Occipital lobe (tissue), 1 donor: ENCODE measurements at regions not wholly inside any gene's neighbourhood (a gene's known extent, or its start where the extent isn't known, plus 50 kb on each side); places are given as distances from the start of the nearest gene placed in this dataset.
"Not testable (repeated sequence)": the region's sequence is repeated elsewhere in the genome, so short reads cannot be mapped to it uniquely, and the experiment has no call there.

Experiments
- DNase-seq: peaks from one replicate; lab custom pipeline; 2025; lab: John Stamatoyannopoulos, UW

DNA sequence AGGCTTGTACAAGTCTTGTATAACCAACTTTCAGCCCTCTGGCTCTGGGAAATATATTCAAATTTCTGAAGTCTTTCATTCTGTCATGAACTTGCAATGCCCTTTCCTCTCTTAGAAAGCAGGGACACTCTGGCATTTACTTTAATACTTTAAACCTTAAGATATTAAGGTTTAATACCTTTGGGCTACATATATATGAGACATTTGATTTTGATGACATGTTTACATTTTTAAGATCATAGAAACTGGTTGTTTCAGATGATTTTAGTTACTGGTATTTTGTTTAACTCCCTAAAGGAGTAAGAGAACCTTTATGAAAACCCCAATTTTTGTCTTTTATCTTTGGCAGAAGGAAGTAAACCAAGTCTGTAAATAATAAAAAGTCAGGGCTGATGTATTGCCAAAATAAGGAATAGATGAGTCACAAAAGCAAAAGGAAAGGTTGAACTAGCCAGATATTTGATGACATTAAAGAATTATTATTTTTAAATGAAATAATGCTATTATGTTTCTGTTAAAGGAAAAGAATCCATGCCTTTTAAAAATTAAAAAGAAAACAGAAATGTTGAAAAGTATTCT is 579.0 kb upstream of the CBLB start:
- no peak for DNase-seq

DNA sequence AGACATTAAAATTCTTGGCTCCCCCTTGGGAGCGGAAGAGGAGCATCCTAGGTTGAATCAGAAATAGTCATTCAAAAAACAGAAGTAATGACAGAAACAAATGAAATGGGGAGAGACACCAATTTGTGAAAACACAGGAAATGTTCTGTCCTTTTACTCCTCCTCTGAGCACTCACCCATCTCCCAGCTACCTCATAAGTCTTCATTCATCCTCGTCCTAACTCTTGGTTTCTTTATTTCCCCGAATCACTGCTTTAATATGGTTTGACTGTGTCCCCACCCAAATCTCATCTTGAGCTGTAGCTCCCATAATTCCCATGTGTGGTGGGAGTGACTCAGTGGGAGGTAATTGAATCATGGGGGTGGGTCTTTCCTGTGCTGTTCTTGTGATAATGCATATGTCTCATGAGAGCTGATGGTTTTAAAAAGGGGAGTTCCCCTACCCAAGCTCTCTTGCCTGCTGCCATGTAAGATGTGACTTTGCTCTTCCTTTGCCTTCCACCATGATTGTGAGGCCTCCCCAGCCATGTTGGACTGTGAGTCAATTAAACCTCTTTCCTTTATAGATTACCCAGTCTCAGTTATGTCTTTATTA is 579.7 kb upstream of the CBLB start:
- not testable (repeated sequence) for DNase-seq

DNA sequence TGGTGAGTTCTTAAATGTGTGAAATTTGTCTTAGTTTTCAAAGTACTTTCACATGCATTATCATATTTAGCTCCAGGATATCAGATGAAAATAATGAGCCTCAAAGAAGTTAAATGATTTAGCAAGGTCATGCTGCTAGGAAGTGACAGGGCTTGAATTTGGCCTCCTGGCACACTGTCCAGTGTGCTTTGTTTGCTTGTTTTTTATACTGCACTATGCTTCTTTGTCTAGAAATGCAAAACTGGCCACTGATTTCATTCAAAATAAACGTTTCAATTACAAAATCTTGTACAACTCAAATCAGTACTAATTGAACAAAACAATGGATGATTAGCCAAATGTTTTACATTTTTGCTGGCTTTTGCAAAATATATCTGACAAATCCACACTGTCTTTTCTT is 583.3 kb upstream of the CBLB start:
- no peak for DNase-seq

DNA sequence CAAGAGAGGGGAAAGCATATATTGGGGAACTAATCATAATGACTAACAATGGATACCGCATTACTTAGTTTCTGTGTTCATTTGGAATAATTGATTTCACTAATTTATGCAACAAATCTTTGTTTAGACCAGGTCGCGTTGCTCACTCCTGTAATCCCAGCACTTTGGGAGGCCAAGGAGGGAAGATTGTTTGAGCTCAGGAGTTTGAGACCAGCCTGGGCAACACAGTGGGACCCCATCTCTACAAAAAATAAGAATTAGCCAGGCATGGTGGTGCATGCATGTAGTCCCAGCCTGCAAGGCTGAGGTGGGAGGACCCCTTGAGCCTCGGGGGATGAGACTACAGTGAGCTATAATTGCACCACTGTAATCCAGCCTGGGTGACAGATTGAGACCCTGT is 585.7 kb upstream of the CBLB start:
- no peak for DNase-seq

DNA sequence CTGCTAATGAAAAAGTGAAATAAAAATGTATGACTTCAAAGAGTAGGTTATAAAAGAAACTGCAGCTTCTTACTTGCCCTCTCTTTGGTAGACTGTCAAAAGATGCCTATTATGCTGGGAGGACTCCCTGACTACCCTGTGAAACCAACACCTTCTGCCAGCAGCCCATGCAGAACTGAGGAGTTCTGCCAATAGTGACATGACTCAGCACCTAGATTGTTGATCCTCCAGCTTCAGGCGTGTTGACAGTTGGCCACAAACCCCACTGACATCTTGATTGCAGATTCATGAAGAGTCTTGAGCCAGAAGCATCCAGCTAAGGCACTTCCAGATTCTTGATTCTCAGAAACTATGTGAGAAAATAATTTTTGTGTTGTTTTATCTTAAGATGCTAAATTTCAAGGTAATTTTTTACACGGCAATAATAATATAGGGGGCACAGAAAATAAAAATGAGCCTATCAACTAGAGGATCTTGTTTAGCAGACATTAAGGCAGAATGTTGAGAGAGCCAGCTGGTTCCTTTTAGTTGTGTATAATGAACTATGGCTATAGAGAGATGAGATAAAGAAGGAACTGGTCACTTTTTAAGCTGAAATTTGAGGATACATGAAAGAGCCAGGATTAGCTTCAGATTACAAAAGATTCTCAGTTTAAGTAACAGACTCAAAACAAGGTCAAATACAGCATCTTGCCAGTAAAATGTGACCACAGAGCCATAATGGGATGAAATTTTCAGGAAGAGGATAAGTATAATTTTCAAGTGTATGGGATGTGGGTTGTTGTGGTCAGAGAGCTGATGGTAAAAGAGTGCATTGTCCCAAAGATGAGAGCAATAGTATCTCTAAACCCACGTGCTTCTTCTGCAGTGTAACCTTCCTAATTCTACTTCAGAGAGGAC is 588.7 kb upstream of the CBLB start:
- DNase-seq: peak; percentile 14

DNA sequence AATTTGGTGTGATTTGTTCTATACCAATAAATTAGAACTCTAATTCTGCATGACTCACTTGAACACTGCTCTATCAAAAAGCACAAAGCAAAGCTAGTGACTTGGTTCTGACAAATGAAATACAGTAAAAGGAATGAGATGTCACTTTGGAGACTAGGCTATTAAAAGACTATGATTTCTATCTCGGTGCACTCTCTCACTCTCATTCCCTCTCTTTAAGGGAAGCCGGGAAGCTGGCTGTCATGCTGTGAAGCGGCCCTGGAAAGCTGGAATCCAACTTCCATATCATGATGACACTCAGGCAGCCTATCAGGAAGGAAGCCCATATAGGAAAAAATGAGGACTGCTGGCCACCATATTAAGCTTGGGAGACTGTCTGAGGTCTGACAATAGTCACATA is 590.1 kb upstream of the CBLB start:
- no peak for DNase-seq

DNA sequence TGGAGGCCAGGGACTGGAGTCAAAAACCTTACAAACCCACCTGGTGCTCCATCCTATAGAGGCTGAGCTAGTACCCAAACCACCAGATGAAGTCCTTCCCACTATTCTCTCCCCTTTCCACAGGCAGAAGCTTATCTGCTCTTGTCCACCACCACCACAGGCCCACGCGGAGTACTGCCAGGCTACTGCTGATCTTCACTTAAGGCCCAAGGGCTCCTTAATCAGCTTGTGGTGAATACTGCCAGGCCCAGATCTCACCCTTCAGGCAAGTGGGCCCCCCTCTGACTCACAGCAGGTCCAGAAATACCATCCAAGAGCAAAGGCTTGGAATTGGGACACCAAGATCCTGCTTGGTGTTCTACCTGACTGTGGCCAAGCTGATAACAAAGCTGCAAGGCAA is 598.1 kb upstream of the CBLB start:
- DNase-seq: no peak

DNA sequence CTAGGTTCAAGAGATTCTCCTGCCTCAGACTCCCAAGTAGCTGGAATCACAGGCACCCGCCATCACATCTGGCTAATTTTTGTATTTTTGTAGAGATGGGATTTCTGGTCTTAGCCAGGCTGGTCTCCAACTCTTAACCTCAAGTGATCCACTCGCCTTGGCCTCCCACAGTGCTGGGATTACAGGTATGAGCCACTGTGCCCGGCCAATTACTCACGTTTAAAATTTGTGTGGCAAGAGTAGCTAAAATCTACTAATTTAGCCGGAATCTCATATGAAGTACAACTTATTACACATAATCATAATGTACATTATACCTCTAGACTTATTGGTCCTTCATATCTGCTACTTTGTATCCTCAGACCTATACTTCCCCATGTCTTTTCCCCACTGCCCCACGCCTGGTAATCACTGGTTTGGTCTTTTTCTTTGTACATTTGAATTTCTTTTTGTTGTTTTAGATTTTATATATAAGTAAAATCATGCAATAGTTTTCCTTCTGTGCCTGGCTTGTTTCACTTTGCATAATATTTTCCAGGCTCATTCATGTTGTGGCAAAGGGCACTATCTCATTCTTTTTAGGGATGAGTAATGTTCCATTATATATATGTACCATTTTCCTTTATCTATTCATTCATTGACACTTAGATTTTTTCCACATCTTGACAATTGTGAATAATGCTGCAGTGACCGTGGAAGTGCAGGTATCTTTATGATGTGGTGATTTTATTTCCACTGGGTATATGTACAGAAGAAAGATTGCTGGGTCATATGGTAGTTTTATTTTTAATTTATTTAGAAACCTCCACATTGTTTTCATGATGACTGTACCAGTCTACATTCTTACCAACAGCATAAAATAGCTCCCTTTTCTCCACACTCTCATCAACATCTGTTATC is 605.0 kb upstream of the CBLB start:
- DNase-seq: no peak

DNA sequence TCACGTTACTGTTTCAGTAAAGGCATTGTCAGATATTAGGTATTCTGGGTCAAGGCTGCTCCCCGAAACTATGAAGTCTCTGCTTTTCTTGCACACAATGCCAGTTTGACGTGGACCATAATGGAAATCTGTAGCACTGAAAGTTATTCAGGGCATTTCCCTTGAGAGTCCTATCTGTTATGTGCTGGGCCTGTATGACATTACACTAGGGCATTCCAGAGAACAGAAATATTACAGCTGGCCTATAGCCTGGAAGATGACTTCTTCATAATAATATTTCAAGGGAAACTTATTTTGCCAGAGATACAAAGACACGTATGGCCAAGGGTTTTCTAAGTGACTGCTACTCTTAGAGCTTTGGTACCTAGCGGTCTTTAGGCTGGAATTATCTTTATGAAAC is 613.6 kb upstream of the CBLB start:
- no peak for DNase-seq

DNA sequence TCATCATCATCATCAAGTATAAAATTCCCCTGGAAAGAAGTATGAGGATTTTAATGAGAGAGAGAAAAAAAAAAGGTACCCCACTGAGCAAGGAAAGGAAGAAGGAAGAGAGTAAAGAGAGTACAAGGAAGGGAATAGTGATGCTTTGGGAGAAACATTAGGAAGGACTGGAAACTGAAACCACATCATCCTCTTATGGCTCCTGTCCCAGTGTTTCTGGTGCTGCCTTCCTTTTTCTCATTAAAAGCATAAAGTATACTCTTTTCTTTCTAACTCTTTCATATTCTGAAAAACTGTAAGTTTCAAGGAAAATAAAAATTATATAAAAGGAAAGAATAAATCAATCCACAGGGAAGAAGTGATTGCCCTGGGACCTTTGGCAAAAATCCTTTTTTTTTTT is 616.4 kb upstream of the CBLB start:
- DNase-seq: no peak

DNA sequence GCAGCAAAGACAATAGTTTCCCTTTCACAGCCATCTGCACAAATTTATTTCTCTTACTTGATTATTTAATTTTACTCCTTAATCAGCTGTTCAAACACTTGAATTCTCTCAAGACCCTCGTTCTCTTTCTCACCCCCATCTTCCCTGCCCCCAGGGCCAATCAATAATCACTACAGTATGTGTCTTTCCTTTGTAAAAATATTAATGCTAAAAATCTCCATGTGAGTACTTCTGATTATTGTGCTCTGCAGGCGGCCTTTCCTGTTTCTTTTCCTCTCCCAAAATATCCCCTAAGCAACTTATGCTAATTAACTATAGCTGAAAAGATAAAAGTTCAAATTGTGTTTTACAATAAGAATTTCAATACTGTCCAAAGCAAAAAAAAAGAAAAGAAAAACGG is 617.0 kb upstream of the CBLB start:
- no peak for DNase-seq

DNA sequence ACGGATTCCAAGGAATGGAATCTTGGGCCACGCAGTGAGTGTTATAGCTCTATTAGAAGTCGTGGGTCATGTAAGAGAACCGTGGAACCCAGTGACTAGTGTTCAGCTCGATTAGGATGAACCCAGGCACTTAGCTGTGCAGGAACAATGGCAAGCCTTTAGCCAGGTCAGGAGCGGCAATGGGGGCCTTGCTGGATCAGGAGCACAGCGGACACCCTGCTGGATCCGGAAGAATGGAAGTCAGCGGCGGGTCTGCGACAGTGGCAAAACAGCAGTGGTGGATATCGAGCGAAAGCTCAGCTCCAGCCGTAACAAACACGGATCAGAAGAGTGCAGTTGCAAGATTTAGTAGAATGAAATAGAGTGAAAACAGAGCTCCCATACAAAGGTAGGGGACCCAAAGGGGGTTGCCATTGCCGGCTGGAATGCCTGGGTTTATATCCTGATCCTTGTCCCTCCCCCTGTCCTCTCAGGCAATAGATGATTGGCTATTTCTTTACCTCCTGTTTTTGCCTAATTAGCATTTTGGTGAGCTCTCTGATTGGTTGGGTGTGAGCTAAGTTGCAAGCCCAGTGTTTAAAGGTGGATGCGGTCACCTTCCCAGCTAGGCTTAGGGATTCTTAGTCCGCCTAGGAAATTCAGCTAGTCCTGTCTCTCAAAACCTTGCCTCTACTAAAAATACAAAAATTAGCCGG is 618.3 kb upstream of the CBLB start:
- not testable (repeated sequence) for DNase-seq

DNA sequence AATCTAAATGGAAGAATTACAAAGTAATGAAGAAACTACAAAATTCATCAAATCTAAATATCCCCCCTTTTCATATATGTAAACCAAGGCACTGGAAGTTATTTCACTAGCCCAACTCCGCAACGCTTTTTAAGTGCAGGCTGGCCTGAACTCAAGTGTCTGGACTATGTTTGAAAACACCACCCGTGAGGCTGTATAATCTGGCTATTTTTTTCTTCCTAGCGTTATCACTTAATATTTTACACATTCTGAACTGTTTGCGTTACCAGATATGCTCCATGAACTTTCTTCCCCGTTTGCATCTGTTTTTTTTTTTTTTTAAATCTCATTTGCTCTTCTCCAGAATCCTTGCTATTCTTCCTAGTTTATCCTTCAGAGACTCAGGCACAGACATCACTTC is 619.5 kb upstream of the CBLB start:
- DNase-seq: no peak

DNA sequence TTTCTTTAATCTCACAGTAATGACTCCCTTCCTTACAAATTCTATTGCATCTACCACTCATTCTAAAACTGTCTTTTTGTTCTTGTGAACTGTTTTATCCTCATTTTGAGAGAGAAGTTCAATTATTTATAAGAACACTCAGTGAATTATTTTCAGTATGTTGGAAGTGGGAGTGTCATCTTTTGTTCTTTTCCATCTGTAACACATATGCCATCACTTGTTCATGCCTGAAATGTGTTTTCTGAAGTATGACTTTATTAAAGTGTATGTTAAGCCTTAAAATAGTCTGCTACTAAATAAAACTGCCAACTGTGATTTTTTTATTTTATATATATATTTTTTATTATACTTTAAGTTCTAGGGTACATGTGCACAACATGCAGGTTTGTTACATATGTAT is 623.0 kb upstream of the CBLB start:
- DNase-seq: no peak

DNA sequence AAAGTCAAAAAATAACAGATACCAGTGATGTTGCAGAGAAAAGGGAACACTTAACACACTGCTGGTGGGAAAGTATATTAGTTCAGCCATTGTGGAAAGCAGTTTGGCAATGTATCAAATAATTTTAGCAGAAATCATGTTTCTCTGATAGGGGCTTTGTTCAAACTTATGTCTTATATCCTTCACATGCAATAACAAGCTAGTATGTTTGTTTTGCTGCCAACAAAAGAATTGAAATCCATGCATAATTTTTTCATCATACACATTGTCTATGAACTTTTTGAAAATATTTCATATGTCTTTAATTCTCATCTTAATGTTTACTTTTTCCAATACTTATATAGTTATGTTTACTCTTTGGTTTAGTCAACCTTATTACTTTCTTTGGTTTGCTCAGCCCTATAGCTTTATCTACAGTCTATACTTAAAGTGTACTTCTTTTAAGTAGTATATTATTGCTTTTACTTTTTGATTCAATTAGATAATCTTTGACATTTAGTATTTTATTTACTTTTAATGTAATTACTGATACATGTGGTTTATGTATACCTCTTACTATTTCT is 639.6 kb upstream of the CBLB start:
- no peak for DNase-seq

DNA sequence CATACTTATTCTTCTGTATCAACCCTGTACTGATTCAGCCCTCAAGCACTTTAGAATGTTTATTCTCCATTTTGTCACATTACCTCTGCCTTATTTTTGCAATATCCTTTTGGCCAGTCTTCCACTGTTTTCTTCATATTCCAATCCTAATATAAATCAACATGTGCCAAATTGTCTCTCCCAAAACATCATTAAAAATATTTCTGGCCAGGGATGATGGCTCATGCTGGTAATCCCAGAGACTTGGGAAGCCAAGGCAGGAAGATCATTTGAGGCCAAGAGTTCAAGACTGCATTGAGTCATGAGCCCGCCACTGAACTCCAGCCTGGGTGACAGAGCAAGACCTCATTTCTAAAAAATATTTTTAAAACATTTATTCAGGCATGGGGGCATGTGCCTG is 641.4 kb upstream of the CBLB start:
- DNase-seq: no peak

DNA sequence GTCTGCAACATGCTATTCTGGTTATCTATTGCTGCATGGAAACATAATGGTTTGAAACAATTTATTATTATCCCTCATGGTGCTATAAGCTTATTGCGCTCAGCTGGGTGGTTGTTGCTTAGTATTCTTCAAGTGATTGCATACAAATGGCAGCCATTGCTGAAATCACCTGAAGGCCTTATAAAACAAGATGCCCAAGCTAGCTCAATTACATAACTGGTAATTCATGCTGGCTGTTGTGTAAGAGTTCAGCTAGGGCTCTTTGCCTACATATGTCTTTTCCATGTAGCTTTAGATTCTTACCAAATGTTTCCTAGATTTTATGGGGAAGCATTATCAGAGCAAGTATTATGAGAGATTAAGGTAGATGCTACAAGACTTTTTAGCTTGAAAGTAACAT is 644.0 kb upstream of the CBLB start:
- DNase-seq: no peak

DNA sequence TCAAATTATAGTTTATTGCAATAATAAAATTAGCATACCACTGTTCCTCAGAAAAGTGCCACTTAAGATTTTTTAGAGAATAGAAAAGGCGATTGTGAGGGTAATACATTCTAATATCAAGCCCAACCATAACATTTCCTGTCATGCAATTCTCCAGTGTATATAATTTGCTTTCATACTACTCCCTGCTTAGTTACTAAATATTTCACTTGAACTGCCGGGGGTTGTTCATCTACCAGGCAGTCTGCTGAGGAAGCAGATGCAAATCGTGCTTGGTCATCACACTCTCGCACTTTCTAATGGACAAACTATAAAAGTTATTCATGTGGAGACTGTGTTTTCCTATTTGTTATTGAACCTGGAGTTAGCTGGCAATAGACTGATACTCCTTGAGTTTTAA is 645.6 kb upstream of the CBLB start:
- DNase-seq: no peak

DNA sequence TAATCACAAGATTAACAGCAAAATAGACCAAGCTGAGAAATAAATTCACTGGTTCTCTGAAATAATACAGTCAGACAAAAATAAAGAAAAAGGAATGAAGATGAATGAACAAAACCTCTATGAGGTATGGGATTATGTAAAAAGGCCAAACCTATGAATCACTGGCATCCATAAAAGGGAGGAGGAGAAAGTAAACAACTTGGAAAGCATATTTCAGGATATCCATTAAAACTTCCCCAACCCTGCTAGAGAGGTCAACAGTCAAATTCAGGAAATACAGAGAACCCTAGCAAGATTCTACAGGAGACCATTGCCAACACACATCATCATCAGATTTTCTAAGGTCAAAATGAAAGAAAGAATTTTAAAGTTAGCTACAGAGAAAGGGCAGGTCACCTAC is 649.7 kb upstream of the CBLB start:
- no peak for DNase-seq

DNA sequence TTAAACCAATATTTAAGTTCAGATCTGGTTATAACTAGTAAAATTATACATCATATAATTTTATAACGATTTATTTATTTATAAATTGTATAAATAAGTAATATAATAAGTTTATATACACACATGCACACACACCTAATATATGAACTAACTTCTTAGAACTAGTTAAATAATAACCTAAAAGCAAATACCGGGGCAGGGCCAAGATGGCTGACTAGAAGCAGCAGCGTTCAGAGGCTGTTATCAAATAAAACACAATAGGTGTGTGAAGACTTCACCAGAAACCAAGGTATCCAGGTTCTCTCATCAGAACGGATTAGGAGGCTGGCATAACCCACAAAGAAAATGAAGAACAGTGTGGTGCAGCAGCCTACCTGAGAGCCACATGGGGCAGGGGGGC is 653.6 kb upstream of the CBLB start:
- DNase-seq: no peak

DNA sequence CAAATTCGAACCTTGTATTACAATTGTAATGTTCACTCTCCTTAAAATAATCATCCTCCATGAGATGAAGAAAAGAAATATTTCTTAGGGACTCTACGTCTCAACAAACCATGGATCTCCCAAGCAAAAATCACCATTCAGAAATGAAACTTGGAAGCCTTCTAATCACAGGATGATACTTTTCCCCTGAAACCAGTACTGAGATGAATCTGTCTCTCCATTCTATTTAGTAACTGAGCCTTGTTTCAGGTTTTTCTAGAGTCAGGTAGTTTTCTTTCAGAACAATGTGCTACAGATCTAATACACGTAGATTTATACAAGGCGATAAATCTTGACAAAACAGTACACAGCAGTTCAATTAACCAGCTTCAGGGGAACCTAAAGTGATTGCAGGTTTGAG is 660.1 kb upstream of the CBLB start:
- no peak for DNase-seq
